GM12878 (cell line): ENCODE measurements at regions not wholly inside any gene's neighbourhood (a gene's known extent, or its start where the extent isn't known, plus 50 kb on each side); places are given as distances from the start of the nearest gene placed in this dataset.

Source experiments
- BACH1 ChIP-seq: fragments of 450-650 bp; IDR thresholded peaks from 2 replicates; pipeline ENCODE4 v1.6.1; 2017; ENCODE audit warnings: mild to moderate bottlenecking, borderline replicate concordance
- MXI1 ChIP-seq: fragments of 150-350 bp; IDR thresholded peaks from 2 replicates; pipeline ENCODE4 v1.6.1; 2011; ENCODE audit warnings: low read depth, mild to moderate bottlenecking, inconsistent platforms, low read length, improper control_type of control experiment
- NBN ChIP-seq: fragments of 450-650 bp; IDR thresholded peaks from 2 replicates; pipeline ENCODE4 v1.6.1; 2016
- NR2C1 ChIP-seq: fragments of 450-650 bp; IDR thresholded peaks from 2 replicates; pipeline ENCODE4 v1.6.1; 2017; ENCODE audit warnings: antibody characterized with exemption, mild to moderate bottlenecking, moderate library complexity
- PBX3 ChIP-seq: IDR thresholded peaks from 2 replicates; pipeline ENCODE4 v1.6.1; 2011; ENCODE audit warnings: mild to moderate bottlenecking, low read depth, low read length, moderate library complexity; ENCODE audit not compliant: insufficient replicate concordance
- PKNOX1 ChIP-seq: fragments of 450-650 bp; IDR thresholded peaks from 2 replicates; pipeline ENCODE4 v1.6.1; 2016; ENCODE audit warnings: mild to moderate bottlenecking
- REST ChIP-seq: IDR thresholded peaks from 2 replicates; pipeline ENCODE4 v1.6.1; 2012; ENCODE audit warnings: mild to moderate bottlenecking, low read depth, low read length
- SP1 ChIP-seq: IDR thresholded peaks from one replicate; pipeline ENCODE4 v1.6.1; 2011; ENCODE audit warnings: low read depth, low read length
- SREBF1 ChIP-seq: IDR thresholded peaks from 2 replicates; pipeline ENCODE4 v1.6.1; 2012; ENCODE audit warnings: mild to moderate bottlenecking, low read length

- no peak for TF ChIP-seq PBX3
- TF ChIP-seq NR2C1, result no peak
- TF ChIP-seq SP1, result no peak
- no peak for TF ChIP-seq PKNOX1
- no peak for TF ChIP-seq NBN
- TF ChIP-seq BACH1, result no peak
- no peak for TF ChIP-seq MXI1
- no peak for TF ChIP-seq SREBF1
- no peak for TF ChIP-seq REST
These were observed 733.0 kb downstream of the RPS29 start (continued) for GRCh38 chr14:48853159-48853558.
